H1 (cell line): ENCODE measurements at regions not wholly inside any gene's neighbourhood (a gene's known extent, or its start where the extent isn't known, plus 50 kb on each side); places are given as distances from the start of the nearest gene placed in this dataset.
"Not testable (repeated sequence)": the region's sequence is repeated elsewhere in the genome, so short reads cannot be mapped to it uniquely, and the experiment has no call there.

Source experiments
- CTCF ChIA-PET: fragments of 300-600 bp; sonication (Branson Sonifier 250); formaldehyde crosslinking; loops from one replicate; lab custom pipeline; 2021; ENCODE audit not compliant: partially characterized antibody; lab: Charles Lee
- POLR2A ChIA-PET: fragments of 300-600 bp; sonication (Branson Sonifier 250); formaldehyde crosslinking; loops from one replicate; lab custom pipeline; 2021; ENCODE audit warnings: inconsistent platforms; ENCODE audit not compliant: partially characterized antibody; lab: Charles Lee
- DNase-seq, 2 experiments: peaks; one replicate each; pipeline versions ENCODE4 v3.0.0 to v3.0.0-alpha.2; 2010 to 2022; ENCODE audit warnings: low spot score in 2 of 2, low read depth in 1 of 2, mixed read lengths in 1 of 2
- FAIRE-seq: peaks from 2 replicates; lab custom pipeline; 2011; peaks lifted over from hg19 to GRCh38; lab: Jason Lieb, UNC
- H2AFZ ChIP-seq: 2 replicates; pipeline ENCODE4 v1.8.1; 2012; ENCODE audit warnings: low read length, inconsistent platforms
- H2AK5ac ChIP-seq: 2 replicates; pipeline ENCODE4 v1.6.1; 2013; ENCODE audit warnings: low read depth, low read length
- H2BK120ac ChIP-seq: replicated peaks from 2 replicates; pipeline ENCODE3; 2013; ENCODE audit warnings: low read depth, low read length, inconsistent platforms
- H2BK12ac ChIP-seq: 2 replicates; pipeline ENCODE4 v1.6.1; 2013; ENCODE audit warnings: low read depth, low read length
- H2BK15ac ChIP-seq: 2 replicates; pipeline ENCODE4 v1.6.1; 2013; ENCODE audit warnings: low read length
- H2BK20ac ChIP-seq: 2 replicates; pipeline ENCODE4 v1.6.1; 2013; ENCODE audit warnings: low read length
- H2BK5ac ChIP-seq: 2 replicates; pipeline ENCODE4 v1.6.1; 2013; ENCODE audit warnings: low read depth, low read length
- H3K14ac ChIP-seq: 2 replicates; pipeline ENCODE4 v1.6.1; 2013; ENCODE audit warnings: inconsistent platforms; ENCODE audit not compliant: insufficient read length
- H3K18ac ChIP-seq: 2 replicates; pipeline ENCODE4 v1.6.1; 2013; ENCODE audit warnings: low read length; ENCODE audit errors: extremely low read depth
- H3K23ac ChIP-seq: 2 replicates; pipeline ENCODE4 v1.6.1; 2013; ENCODE audit warnings: inconsistent platforms; ENCODE audit not compliant: insufficient read length
- H3K23me2 ChIP-seq: 2 replicates; pipeline ENCODE4 v1.6.1; 2013; ENCODE audit warnings: low read depth, low read length
- H3K27ac ChIP-seq: 2 replicates; pipeline ENCODE4 v1.6.1; 2011; ENCODE audit warnings: low read depth, low read length, inconsistent platforms
- H3K27me3 ChIP-seq, 4 experiments: replicated peaks in 1 of 4; 1 replicate in 1 of 4; 2 replicates in 3 of 4; pipeline versions ENCODE4 v1.6.1 to v1.8.1; 2011 to 2013; ENCODE audit warnings: low read length in 3 of 4, mild to moderate bottlenecking in 3 of 4, inconsistent platforms in 2 of 4, mixed read lengths in 2 of 4, moderate library complexity in 1 of 4; ENCODE audit not compliant: control insufficient read depth in 3 of 4, insufficient read depth in 3 of 4; ENCODE audit errors: extremely low read depth in 1 of 4
- H3K36me3 ChIP-seq, 4 experiments: 2 replicates each; pipeline versions ENCODE4 v1.6.1 to v1.8.1; 2011 to 2013; ENCODE audit warnings: mild to moderate bottlenecking in 4 of 4, low read length in 3 of 4, moderate library complexity in 2 of 4, control low read depth in 1 of 4, inconsistent platforms in 1 of 4; ENCODE audit not compliant: insufficient read depth in 4 of 4, control insufficient read depth in 2 of 4
- H3K4ac ChIP-seq: replicated peaks from 2 replicates; pipeline ENCODE3; 2013; ENCODE audit warnings: low read length, low read depth, mixed read lengths, inconsistent platforms; ENCODE audit not compliant: insufficient read length
- H3K4me1 ChIP-seq, 4 experiments: replicated peaks in 1 of 4; 1 replicate in 1 of 4; 2 replicates in 3 of 4; pipeline versions ENCODE4 v1.6.1 to v1.8.1; 2011 to 2013; ENCODE audit warnings: low read length in 3 of 4, inconsistent platforms in 2 of 4, mixed read lengths in 1 of 4; ENCODE audit not compliant: insufficient read depth in 4 of 4, control insufficient read depth in 3 of 4
- H3K4me2 ChIP-seq, 2 experiments: 2 replicates each; pipeline versions ENCODE4 v1.6.1 to v1.8.1; 2011 to 2013; ENCODE audit warnings: low read depth in 2 of 2, low read length in 2 of 2, control low read depth in 1 of 2, inconsistent platforms in 1 of 2, mild to moderate bottlenecking in 1 of 2; ENCODE audit not compliant: insufficient read depth in 1 of 2
- H3K4me3 ChIP-seq, 4 experiments: fragments of 200-600, 300-600 bp in 1 of 4; sonication (generic), shearing (Covaris generic), sonication (Bioruptor Twin) in 1 of 4; 2 replicates each; pipeline versions ENCODE4 v1.5.1 to v1.8.1; 2011 to 2016; ENCODE audit warnings: low read length in 4 of 4, low read depth in 3 of 4, control low read depth in 2 of 4, inconsistent platforms in 2 of 4, mild to moderate bottlenecking in 2 of 4, mixed read lengths in 1 of 4, moderate library complexity in 1 of 4; ENCODE audit not compliant: insufficient read depth in 2 of 4; ENCODE audit errors: extremely low read depth in 1 of 4
- H3K56ac ChIP-seq: replicated peaks from 2 replicates; pipeline ENCODE3; 2013; ENCODE audit warnings: low read depth, mild to moderate bottlenecking, mixed read lengths, low read length, inconsistent platforms; ENCODE audit not compliant: insufficient read length
- H3K79me1 ChIP-seq: 2 replicates; pipeline ENCODE4 v1.6.1; 2013; ENCODE audit warnings: low read depth, low read length, control low read depth
- H3K79me2 ChIP-seq, 2 experiments: 2 replicates each; pipeline versions ENCODE4 v1.6.1 to v1.8.1; 2012 to 2013; ENCODE audit warnings: low read length in 2 of 2, mild to moderate bottlenecking in 2 of 2, inconsistent platforms in 1 of 2; ENCODE audit not compliant: insufficient read depth in 2 of 2, control insufficient read depth in 1 of 2
- H3K9ac ChIP-seq, 4 experiments: replicated peaks in 1 of 4; 1 replicate in 1 of 4; 2 replicates in 3 of 4; pipeline versions ENCODE4 v1.6.1 to v1.8.1; 2011 to 2013; ENCODE audit warnings: low read depth in 3 of 4, low read length in 3 of 4, control low read depth in 2 of 4, mild to moderate bottlenecking in 2 of 4, moderate library complexity in 2 of 4, inconsistent platforms in 1 of 4; ENCODE audit errors: extremely low read depth in 1 of 4
- H3K9me3 ChIP-seq, 2 experiments: 2 replicates each; pipeline versions ENCODE4 v1.6.1 to v1.8.1; 2012 to 2013; ENCODE audit warnings: mild to moderate bottlenecking in 2 of 2, moderate library complexity in 2 of 2, control low read depth in 1 of 2, inconsistent platforms in 1 of 2, low read depth in 1 of 2, low read length in 1 of 2, mixed read lengths in 1 of 2; ENCODE audit not compliant: insufficient read depth in 2 of 2
- H4K20me1 ChIP-seq, 2 experiments: replicated peaks in 1 of 2; 2 replicates each; pipeline versions ENCODE3 to v1.8.1; 2011 to 2013; ENCODE audit warnings: inconsistent platforms in 2 of 2, low read length in 2 of 2, mild to moderate bottlenecking in 1 of 2; ENCODE audit not compliant: insufficient read depth in 2 of 2, control insufficient read depth in 1 of 2
- H4K5ac ChIP-seq: 2 replicates; pipeline ENCODE4 v1.6.1; 2013; ENCODE audit warnings: low read length, low read depth, mixed read lengths, inconsistent platforms; ENCODE audit not compliant: insufficient read length
- H4K8ac ChIP-seq: 2 replicates; pipeline ENCODE4 v1.8.0; 2013; ENCODE audit warnings: mild to moderate bottlenecking, moderate library complexity, low read length, inconsistent platforms; ENCODE audit not compliant: insufficient read depth; ENCODE audit errors: extremely low read depth
- H4K91ac ChIP-seq: replicated peaks from 2 replicates; pipeline ENCODE3; 2013; ENCODE audit warnings: low read length, mixed read lengths, inconsistent platforms; ENCODE audit not compliant: insufficient read length
- WGBS, 2 experiments: shearing (Covaris generic) in 1 of 2; methylation state at CpG; one replicate each; pipeline versions ENCODE4 v1.1.6 to v1.1.7; 2013 to 2015; ENCODE audit warnings: low lambda C conversion rate in 2 of 2, mixed read lengths in 2 of 2, inconsistent platforms in 1 of 2, low coverage in 1 of 2, missing lambda C conversion rate in 1 of 2; ENCODE audit not compliant: insufficient replicate concordance in 2 of 2, insufficient coverage in 1 of 2, insufficient read length in 1 of 2; ENCODE audit errors: extremely low coverage in 1 of 2, missing lambda C conversion rate in 1 of 2; 5-methylcytosine and 5-hydroxymethylcytosine counted together

DNA sequence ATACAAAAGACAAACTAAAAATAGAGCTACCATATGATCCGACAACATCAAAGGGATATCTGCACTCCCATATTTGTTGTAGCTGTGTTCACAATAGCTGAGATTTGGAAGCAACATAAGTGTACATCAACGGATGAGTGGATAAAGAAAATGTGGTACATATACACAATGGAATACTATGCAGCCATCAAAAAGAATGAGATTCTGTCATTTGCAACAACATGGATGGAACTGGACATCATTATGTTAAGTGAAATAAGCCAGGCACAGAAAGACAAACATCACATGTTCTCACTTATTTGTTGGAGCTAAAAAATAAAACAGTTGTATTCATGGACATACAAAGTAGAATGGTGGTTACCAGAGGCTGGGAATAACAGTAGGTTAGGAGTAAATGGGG is 527.0 kb downstream of the GLUD2 start:
- H3K27ac ChIP-seq: not testable (repeated sequence)

More for the DNA sequence above, 527.0 kb downstream of the GLUD2 start:
- H4K5ac ChIP-seq, H3K4me1 ChIP-seq, H2BK5ac ChIP-seq, H2BK12ac ChIP-seq, H2AFZ ChIP-seq, H3K23ac ChIP-seq, H3K4me2 ChIP-seq, H4K8ac ChIP-seq, H4K91ac ChIP-seq, H3K36me3 ChIP-seq, H3K9me3 ChIP-seq, DNase-seq, H3K27me3 ChIP-seq, H3K79me1 ChIP-seq, POLR2A ChIA-PET, H2BK15ac ChIP-seq, CTCF ChIA-PET, H3K79me2 ChIP-seq, H3K56ac ChIP-seq, H2BK120ac ChIP-seq, H3K23me2 ChIP-seq, H3K4ac ChIP-seq, H3K14ac ChIP-seq, H2AK5ac ChIP-seq, H3K4me3 ChIP-seq, FAIRE-seq, H3K9ac ChIP-seq, H4K20me1 ChIP-seq, H2BK20ac ChIP-seq, H3K18ac ChIP-seq: not testable (repeated sequence)
- 88% methylated on average over 2 of the region's 2 CpGs; no CpG with 5 or more reads in 1 of the 2 experiments for WGBS, 2 experiments
